ACC112 (cell line): ENCODE measurements at regions not wholly inside any gene's neighbourhood (a gene's known extent, or its start where the extent isn't known, plus 50 kb on each side); places are given as distances from the start of the nearest gene placed in this dataset.

Experiments used
- H2AFZ ChIP-seq: fragments of 200-600 bp; sonication (generic); one replicate; pipeline ENCODE4 v1.6.0; 2017; ENCODE audit warnings: antibody characterized with exemption, low read length; ENCODE audit not compliant: unreplicated experiment
- H3K27ac ChIP-seq: fragments of 200-600 bp; sonication (generic); 2 replicates; pipeline ENCODE4 v1.5.1; 2014; ENCODE audit warnings: low read depth, mild to moderate bottlenecking, antibody characterized with exemption, low read length, moderate library complexity
- H3K27me3 ChIP-seq: fragments of 200-600 bp; sonication (generic); 2 replicates; pipeline ENCODE4 v1.6.1; 2014; ENCODE audit warnings: mild to moderate bottlenecking, antibody characterized with exemption, low read length, moderate library complexity, mixed read lengths; ENCODE audit not compliant: insufficient read depth
- H3K36me3 ChIP-seq: fragments of 200-600 bp; sonication (generic); 2 replicates; pipeline ENCODE4 v1.6.1; 2016; ENCODE audit warnings: mild to moderate bottlenecking, antibody characterized with exemption, low read length, moderate library complexity, mixed read lengths; ENCODE audit not compliant: insufficient read depth
- H3K4me1 ChIP-seq: fragments of 200-600 bp; sonication (generic); one replicate; pipeline ENCODE4 v1.6.1; 2016; ENCODE audit warnings: low read length, mixed read lengths; ENCODE audit not compliant: insufficient read depth, unreplicated experiment, control insufficient read depth
- H3K4me3 ChIP-seq: fragments of 200-600 bp; sonication (generic); 2 replicates; pipeline ENCODE4 v1.5.1; 2014; ENCODE audit warnings: mild to moderate bottlenecking, low read depth, low read length
- H3K79me2 ChIP-seq: fragments of 200-600 bp; sonication (generic); one replicate; pipeline ENCODE4 v1.6.0; 2016; ENCODE audit warnings: low read length; ENCODE audit not compliant: control insufficient read depth, unreplicated experiment, insufficient read depth

- Histone ChIP-seq H3K4me3 (no peak overlapping the region), H3K27ac (no peak overlapping the region), H3K79me2 (no peaks in the 10 kb centered on the region), H3K27me3 (no peaks in the 10 kb centered on the region), H3K4me1 (peaks cover 12% of the 10 kb centered on the region), H3K36me3 (no peaks in the 10 kb centered on the region), H2AFZ (no peak overlapping the region)
These were observed 85.6 kb downstream of the PFDN4 start for GRCh38 chr20:54293526-54293925.

GRCh38 chr20:54294094-54294493 lies 86.2 kb downstream of the PFDN4 start:
- Histone ChIP-seq H2AFZ (no peak overlapping the region), H3K27ac (no peak overlapping the region), H3K27me3 (no peaks in the 10 kb centered on the region), H3K79me2 (no peaks in the 10 kb centered on the region), H3K4me3 (no peak overlapping the region), H3K4me1 (peaks cover 12% of the 10 kb centered on the region), H3K36me3 (no peaks in the 10 kb centered on the region)

DNA sequence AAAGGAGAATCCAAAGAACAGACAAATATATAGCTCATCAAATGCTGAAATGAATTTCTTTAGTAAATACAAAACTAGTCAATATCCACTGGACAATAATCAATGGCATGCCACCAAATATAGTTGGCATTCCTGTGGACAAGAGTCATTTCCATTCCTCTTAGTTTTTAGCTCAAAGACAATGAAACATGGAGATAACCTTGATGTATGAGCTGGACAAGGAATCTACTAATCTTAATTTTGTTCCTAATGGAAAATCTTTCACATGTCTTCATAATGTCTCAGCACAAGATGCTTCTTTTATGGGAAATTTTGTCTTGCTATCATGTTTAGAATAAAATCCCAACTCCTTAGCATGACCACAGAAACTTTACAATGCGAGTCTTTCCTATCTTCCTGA lies 87.8 kb downstream of the PFDN4 start:
- Histone ChIP-seq H3K27ac (no peak overlapping the region), H3K4me1 (peaks cover 12% of the 10 kb centered on the region), H3K79me2 (no peaks in the 10 kb centered on the region), H2AFZ (no peak overlapping the region), H3K27me3 (no peaks in the 10 kb centered on the region), H3K4me3 (no peak overlapping the region), H3K36me3 (no peaks in the 10 kb centered on the region)

GRCh38 chr20:54305421-54305820 lies 97.5 kb downstream of the PFDN4 start:
- Histone ChIP-seq H3K4me3 (no peak overlapping the region), H2AFZ (no peak overlapping the region), H3K27ac (no peak overlapping the region), H3K4me1 (no peaks in the 10 kb centered on the region), H3K27me3 (no peaks in the 10 kb centered on the region), H3K36me3 (no peaks in the 10 kb centered on the region), H3K79me2 (no peaks in the 10 kb centered on the region)

GRCh38 chr20:54306985-54307710 lies 99.3 kb downstream of the PFDN4 start:
- Histone ChIP-seq H3K27ac (no peak overlapping the region), H3K36me3 (no peaks in the 10 kb centered on the region), H3K27me3 (no peaks in the 10 kb centered on the region), H3K79me2 (no peaks in the 10 kb centered on the region), H3K4me3 (no peak overlapping the region), H2AFZ (no peak overlapping the region), H3K4me1 (no peaks in the 10 kb centered on the region)

DNA sequence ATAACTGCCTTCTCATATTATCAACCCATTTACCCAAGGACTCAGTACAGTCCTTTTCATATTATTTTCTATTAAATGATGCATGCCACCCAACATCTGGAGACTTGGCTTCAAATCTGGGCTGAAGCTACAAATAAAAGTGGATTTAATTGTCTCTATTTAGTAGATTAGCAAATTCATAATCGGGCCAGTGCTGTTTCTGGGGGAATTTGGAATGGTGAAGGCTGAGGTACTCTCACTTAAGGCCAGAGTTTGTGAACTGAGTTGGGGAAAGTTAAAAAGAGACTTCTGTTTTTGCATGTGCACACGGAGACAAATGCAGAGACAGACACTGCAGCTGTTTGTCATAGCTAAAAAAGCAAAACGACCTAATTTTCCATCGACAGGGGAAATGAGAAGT lies 100.9 kb downstream of the PFDN4 start:
- H3K27ac ChIP-seq, result no peak overlapping the region
- H3K36me3 ChIP-seq, result no peaks in the 10 kb centered on the region
- no peak overlapping the region for H2AFZ ChIP-seq
- no peaks in the 10 kb centered on the region for H3K27me3 ChIP-seq
- no peaks in the 10 kb centered on the region for H3K4me1 ChIP-seq
- no peaks in the 10 kb centered on the region for H3K79me2 ChIP-seq
- H3K4me3 ChIP-seq, result no peak overlapping the region

GRCh38 chr20:54318892-54319291 lies 111.0 kb downstream of the PFDN4 start:
- Histone ChIP-seq H3K79me2 (no peaks in the 10 kb centered on the region), H3K27ac (no peak overlapping the region), H3K36me3 (no peaks in the 10 kb centered on the region), H3K4me3 (no peak overlapping the region), H2AFZ (no peak overlapping the region), H3K27me3 (no peaks in the 10 kb centered on the region), H3K4me1 (peaks cover 7% of the 10 kb centered on the region)

DNA sequence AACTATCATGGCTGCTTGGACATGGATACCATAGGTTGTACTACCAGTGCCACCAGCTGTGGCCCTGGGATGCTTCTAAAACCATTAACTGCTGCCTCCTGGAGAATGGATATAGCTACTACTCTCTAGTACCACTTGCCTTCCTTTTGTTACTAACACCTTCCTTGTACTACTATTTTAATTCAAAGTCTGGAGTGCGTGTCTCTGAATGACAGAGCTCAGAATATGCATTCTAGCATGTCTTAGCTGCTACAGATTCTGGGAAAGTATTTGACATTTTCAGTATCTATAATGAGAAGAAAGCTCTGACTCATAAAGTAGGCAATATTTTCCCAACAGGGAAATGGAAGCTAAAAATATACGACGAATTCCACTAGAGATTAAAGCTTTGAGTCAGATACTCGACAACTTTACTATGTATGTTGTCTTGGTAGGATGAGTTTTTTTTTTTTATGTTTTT lies 112.3 kb downstream of the PFDN4 start:
- peaks cover 7% of the 10 kb centered on the region for H3K4me1 ChIP-seq
- H3K79me2 ChIP-seq, result no peaks in the 10 kb centered on the region
- H3K27ac ChIP-seq, result no peak overlapping the region
- peak overlapping the region; percentile 4 for H2AFZ ChIP-seq
- no peaks in the 10 kb centered on the region for H3K36me3 ChIP-seq
- H3K4me3 ChIP-seq, result no peak overlapping the region
- no peaks in the 10 kb centered on the region for H3K27me3 ChIP-seq

DNA sequence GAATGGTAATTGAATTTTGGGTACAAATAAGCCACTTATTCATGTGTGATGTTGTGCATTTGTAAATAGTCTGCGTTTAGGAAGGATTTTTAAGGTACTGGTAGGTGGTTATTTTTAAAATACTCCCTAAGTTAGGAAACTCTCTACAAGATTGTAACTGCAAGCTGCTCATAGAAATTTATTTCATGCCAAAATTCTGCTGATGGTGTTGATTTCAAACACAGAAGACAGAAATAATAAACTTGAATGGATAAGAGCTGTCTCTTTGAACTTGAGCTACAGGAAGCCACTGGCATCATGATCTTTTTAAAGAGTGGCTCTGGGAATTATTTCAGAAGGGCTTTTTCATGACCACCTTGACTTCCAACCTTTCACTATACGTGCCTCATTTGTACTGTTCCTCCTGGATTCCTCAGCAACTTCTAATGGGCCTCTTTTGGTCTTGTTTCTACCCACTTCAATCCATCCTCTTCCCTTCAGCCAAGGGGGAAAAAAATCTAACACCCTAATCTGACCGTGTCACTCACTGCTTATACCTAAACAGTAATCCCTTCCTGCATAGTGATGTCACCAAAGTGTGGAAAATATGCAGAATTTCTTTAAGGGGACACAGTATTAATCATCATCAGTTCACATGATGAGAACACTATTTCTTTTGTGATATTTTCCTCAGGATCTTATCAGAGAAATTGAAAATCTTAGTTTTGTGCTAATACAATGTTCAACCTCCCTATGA lies 113.6 kb downstream of the PFDN4 start:
- Histone ChIP-seq H3K27me3 (no peaks in the 10 kb centered on the region), H3K36me3 (no peaks in the 10 kb centered on the region), H2AFZ (no peak overlapping the region), H3K79me2 (no peaks in the 10 kb centered on the region), H3K4me3 (no peak overlapping the region), H3K27ac (no peak overlapping the region), H3K4me1 (peaks cover 7% of the 10 kb centered on the region)

- no peak overlapping the region for H3K4me3 ChIP-seq
These were observed 115.4 kb downstream of the PFDN4 start for GRCh38 chr20:54323227-54323734.

DNA sequence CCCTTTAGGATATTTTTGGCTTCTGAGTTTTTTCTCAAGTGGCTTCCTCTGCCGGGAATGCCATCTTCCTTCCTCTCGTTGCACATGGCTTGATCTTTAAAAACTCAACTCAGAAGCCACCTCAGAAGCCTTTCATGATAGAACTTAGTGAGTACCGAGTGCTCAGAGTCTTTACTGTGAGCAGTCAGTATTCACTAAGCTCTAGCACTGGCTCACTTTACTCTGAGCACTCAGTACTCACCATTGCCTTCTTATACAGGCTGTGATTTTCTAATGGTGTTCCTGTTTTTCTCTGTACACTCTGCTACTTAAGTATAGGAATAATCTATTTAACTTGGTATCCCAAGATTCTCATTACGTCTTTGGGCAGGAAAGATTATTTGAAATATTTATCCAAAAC lies 116.2 kb downstream of the PFDN4 start:
- no peak overlapping the region for H2AFZ ChIP-seq
- peaks cover 7% of the 10 kb centered on the region for H3K4me1 ChIP-seq
- H3K36me3 ChIP-seq, result no peaks in the 10 kb centered on the region
- no peaks in the 10 kb centered on the region for H3K79me2 ChIP-seq
- no peak overlapping the region for H3K27ac ChIP-seq
- H3K27me3 ChIP-seq, result no peaks in the 10 kb centered on the region
- H3K4me3 ChIP-seq, result no peak overlapping the region

More at GRCh38 chr20:54323227-54323734, 115.4 kb downstream of the PFDN4 start:
- Histone ChIP-seq H3K79me2 (no peaks in the 10 kb centered on the region), H2AFZ (no peak overlapping the region), H3K27me3 (no peaks in the 10 kb centered on the region), H3K36me3 (no peaks in the 10 kb centered on the region), H3K4me1 (peaks cover 7% of the 10 kb centered on the region), H3K27ac (no peak overlapping the region)
